ENCODE measurements at regions not wholly inside any gene's neighbourhood (a gene's known extent, or its start where the extent isn't known, plus 50 kb on each side); places are given as distances from the start of the nearest gene placed in this dataset.
"Not testable (repeated sequence)": the region's sequence is repeated elsewhere in the genome, so short reads cannot be mapped to it uniquely, and the experiment has no call there.

DNA sequence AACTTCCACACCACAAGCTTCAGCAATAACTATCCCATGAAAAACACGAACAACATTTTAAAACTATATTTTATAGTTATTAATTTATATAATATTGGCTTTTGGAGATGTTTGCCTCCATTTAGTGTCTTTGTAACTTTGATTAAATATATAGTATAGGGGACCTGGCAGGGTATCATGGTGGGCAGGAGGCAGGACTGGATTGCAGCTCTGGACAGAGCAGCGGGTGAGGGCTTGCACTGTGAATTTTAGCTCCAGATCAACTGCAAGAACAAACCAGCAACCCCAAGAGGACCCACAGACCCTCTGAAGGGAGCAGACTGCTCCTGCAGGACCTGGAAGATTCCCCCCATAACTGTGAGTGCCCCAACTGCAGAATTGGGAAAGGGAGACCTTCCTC, 777.9 kb downstream of the KCNJ2 start:
- H3K9me1 ChIP-seq (ENCODE audit: control insufficient read depth, extremely low read depth, insufficient read depth, low read length): no peaks in the 10 kb centered on the region
- H3K4me1 ChIP-seq (ENCODE audit: control insufficient read depth, extremely low read depth, insufficient read depth, low read length): no peaks in the 10 kb centered on the region
- dilution Hi-C loops (cut with MboI; ENCODE audit: extremely low pct_ligation_motif_present, low sequenced_read_pairs): no loop called here
- H3K27me3 ChIP-seq (ENCODE audit: control insufficient read depth, extremely low read depth, insufficient read depth, low read length): no peaks in the 10 kb centered on the region
- H2AFZ ChIP-seq (ENCODE audit: control insufficient read depth, low read length): no peak overlapping the region
- no peak overlapping the region for H3K4me2 ChIP-seq (ENCODE audit: control insufficient read depth, extremely low read depth, insufficient read depth, low read depth, low read length)
- no peak overlapping the region for H3K9ac ChIP-seq (ENCODE audit: control insufficient read depth, extremely low read depth, insufficient read depth, low read length)
- H3K27ac ChIP-seq (ENCODE audit: control insufficient read depth, insufficient read depth, low read length): no peak overlapping the region
- no peaks in the 10 kb centered on the region for H3K36me3 ChIP-seq (ENCODE audit: control insufficient read depth in 2 of 2, extremely low read depth in 1 of 2, insufficient read depth in 2 of 2, low read length in 2 of 2)
- no peaks in the 10 kb centered on the region for H3K9me3 ChIP-seq (ENCODE audit: control insufficient read depth, low read depth, low read length)
- no peak overlapping the region for H3K4me3 ChIP-seq (ENCODE audit: control insufficient read depth in 2 of 3, extremely low read depth in 1 of 3, insufficient read depth in 2 of 3, low read depth in 1 of 3, low read length in 3 of 3)
- no peak for TF ChIP-seq EZH2 (IDR thresholded peaks at IDR 0.05; ENCODE audit: low read length)
- FAIRE-seq (no peak), DNase-seq (ENCODE audit: low read depth, low spot score) (no peak)
- no peaks in the 10 kb centered on the region for H3K79me2 ChIP-seq (ENCODE audit: control insufficient read depth, insufficient read depth, low read length)
- no peaks in the 10 kb centered on the region for H4K20me1 ChIP-seq (ENCODE audit: control insufficient read depth, extremely low read depth, insufficient read depth, low read length)

DNA sequence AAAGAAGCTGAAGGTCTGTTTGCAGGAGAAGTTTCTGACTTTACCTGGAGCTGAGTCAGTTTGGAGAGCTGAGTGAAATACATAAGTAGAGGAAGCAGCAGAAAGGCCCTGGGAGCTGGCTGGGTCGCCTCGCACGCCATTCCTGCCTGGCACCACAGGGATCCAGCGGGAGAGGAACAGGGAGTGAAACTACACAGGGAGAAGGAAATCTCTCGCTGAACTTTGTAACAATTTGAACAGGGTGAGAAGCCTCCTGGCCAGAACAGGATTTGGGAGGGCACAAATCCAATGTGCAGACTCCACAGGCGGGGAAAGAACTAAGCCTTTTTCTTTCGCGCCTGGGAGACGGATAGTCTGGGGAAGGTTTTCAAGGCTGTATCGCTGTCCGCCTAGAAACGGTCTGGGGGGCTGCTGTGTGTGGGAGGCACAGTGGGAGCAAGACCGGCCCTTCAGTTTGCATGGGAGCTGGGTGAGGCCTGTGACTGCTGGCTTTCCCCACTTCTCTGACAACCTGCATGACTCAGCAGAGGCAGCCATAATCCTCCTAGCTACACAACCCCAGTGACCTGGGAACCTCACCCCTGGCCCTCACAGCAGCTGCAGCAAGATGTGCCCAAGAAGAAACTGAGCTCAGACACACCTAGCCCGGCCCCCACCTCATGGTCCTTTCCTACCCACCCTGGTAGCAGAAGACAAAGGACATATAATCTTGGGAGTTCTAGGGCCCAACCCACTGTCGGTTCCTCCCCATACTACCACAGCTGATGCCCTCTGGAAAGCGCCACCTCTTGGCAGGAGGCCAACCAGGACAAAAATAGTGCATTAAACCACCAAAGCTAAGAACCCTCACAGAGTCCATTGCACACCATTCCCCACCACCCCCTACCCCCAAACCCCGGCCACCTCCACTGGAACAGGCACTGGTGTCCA, 778.6 kb downstream of the KCNJ2 start:
- H3K79me2 ChIP-seq (ENCODE audit: control insufficient read depth, insufficient read depth, low read length): no peaks in the 10 kb centered on the region
- H3K27ac ChIP-seq (ENCODE audit: control insufficient read depth, insufficient read depth, low read length): no peak overlapping the region
- H4K20me1 ChIP-seq (ENCODE audit: control insufficient read depth, extremely low read depth, insufficient read depth, low read length): no peaks in the 10 kb centered on the region
- no peak overlapping the region for H3K9ac ChIP-seq (ENCODE audit: control insufficient read depth, extremely low read depth, insufficient read depth, low read length)
- DNase-seq (ENCODE audit: low read depth, low spot score) (no peak), FAIRE-seq (no peak)
- H3K36me3 ChIP-seq (ENCODE audit: control insufficient read depth in 2 of 2, extremely low read depth in 1 of 2, insufficient read depth in 2 of 2, low read length in 2 of 2): no peaks in the 10 kb centered on the region
- H3K9me3 ChIP-seq (ENCODE audit: control insufficient read depth, low read depth, low read length): no peaks in the 10 kb centered on the region
- TF ChIP-seq, protein P1, sequence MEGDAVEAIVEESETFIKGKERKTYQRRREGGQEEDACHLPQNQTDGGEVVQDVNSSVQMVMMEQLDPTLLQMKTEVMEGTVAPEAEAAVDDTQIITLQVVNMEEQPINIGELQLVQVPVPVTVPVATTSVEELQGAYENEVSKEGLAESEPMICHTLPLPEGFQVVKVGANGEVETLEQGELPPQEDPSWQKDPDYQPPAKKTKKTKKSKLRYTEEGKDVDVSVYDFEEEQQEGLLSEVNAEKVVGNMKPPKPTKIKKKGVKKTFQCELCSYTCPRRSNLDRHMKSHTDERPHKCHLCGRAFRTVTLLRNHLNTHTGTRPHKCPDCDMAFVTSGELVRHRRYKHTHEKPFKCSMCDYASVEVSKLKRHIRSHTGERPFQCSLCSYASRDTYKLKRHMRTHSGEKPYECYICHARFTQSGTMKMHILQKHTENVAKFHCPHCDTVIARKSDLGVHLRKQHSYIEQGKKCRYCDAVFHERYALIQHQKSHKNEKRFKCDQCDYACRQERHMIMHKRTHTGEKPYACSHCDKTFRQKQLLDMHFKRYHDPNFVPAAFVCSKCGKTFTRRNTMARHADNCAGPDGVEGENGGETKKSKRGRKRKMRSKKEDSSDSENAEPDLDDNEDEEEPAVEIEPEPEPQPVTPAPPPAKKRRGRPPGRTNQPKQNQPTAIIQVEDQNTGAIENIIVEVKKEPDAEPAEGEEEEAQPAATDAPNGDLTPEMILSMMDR (optimal IDR thresholded peaks at IDR 0.05 in 1 of 3, IDR thresholded peaks at IDR 0.05 in 1 of 3, conservative IDR thresholded peaks at IDR 0.05 in 1 of 3; ENCODE audit: extremely low read depth in 1 of 3, insufficient read depth in 2 of 3, low read length in 3 of 3): no peak
- no peak for TF ChIP-seq EZH2 (IDR thresholded peaks at IDR 0.05; ENCODE audit: low read length)
- no peaks in the 10 kb centered on the region for H3K9me1 ChIP-seq (ENCODE audit: control insufficient read depth, extremely low read depth, insufficient read depth, low read length)
- no peaks in the 10 kb centered on the region for H3K4me1 ChIP-seq (ENCODE audit: control insufficient read depth, extremely low read depth, insufficient read depth, low read length)
- no peak overlapping the region for H3K4me3 ChIP-seq (ENCODE audit: control insufficient read depth in 2 of 3, extremely low read depth in 1 of 3, insufficient read depth in 2 of 3, low read depth in 1 of 3, low read length in 3 of 3)
- H3K4me2 ChIP-seq (ENCODE audit: control insufficient read depth, extremely low read depth, insufficient read depth, low read depth, low read length): no peak overlapping the region
- H3K27me3 ChIP-seq (ENCODE audit: control insufficient read depth, extremely low read depth, insufficient read depth, low read length): no peaks in the 10 kb centered on the region
- dilution Hi-C loops (cut with MboI; ENCODE audit: extremely low pct_ligation_motif_present, low sequenced_read_pairs): no loop called here
- H2AFZ ChIP-seq (ENCODE audit: control insufficient read depth, low read length): no peak overlapping the region

DNA sequence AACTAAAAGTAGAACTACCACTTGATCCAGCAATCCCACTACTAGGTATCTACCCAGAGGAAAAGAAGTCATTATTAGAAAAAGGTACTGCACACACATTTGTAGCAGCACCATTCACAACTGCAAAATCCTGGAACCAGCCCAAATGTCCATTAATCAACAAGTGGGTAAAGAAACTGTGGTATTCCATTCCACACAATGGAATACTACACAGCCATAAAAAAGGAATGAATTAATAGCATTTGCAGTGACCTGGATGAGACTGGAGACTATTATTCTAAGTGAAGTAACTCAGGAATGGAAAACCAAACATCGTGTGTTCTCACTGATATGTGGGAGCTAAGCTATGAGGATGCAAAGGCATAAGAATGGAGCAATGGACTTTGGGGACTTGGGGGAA, 783.8 kb downstream of the KCNJ2 start:
- FAIRE-seq; H3K4me2 ChIP-seq (ENCODE audit: control insufficient read depth, extremely low read depth, insufficient read depth, low read depth, low read length); H3K79me2 ChIP-seq (ENCODE audit: control insufficient read depth, insufficient read depth, low read length); H2AFZ ChIP-seq (ENCODE audit: control insufficient read depth, low read length); H3K9ac ChIP-seq (ENCODE audit: control insufficient read depth, extremely low read depth, insufficient read depth, low read length); H3K9me1 ChIP-seq (ENCODE audit: control insufficient read depth, extremely low read depth, insufficient read depth, low read length); dilution Hi-C loops (cut with MboI; ENCODE audit: extremely low pct_ligation_motif_present, low sequenced_read_pairs); H3K4me1 ChIP-seq (ENCODE audit: control insufficient read depth, extremely low read depth, insufficient read depth, low read length); H3K4me3 ChIP-seq (ENCODE audit: control insufficient read depth in 2 of 3, extremely low read depth in 1 of 3, insufficient read depth in 2 of 3, low read depth in 1 of 3, low read length in 3 of 3); H3K36me3 ChIP-seq (ENCODE audit: control insufficient read depth in 2 of 2, extremely low read depth in 1 of 2, insufficient read depth in 2 of 2, low read length in 2 of 2); DNase-seq (ENCODE audit: low read depth, low spot score); H3K9me3 ChIP-seq (ENCODE audit: control insufficient read depth, low read depth, low read length); H3K27ac ChIP-seq (ENCODE audit: control insufficient read depth, insufficient read depth, low read length); H4K20me1 ChIP-seq (ENCODE audit: control insufficient read depth, extremely low read depth, insufficient read depth, low read length); H3K27me3 ChIP-seq (ENCODE audit: control insufficient read depth, extremely low read depth, insufficient read depth, low read length): not testable (repeated sequence)

All from keratinocyte (primary cell).